Tibial nerve (tissue), 3 donors: ENCODE measurements at regions not wholly inside any gene's neighbourhood (a gene's known extent, or its start where the extent isn't known, plus 50 kb on each side); places are given as distances from the start of the nearest gene placed in this dataset.

ENCODE experiments used
- POLR2A ChIP-seq, 2 donors: fragments of 450-650 bp; IDR thresholded peaks; one replicate each; pipeline ENCODE4 v1.6.1; 2017; ENCODE audit warnings: antibody characterized with exemption in 2 of 2, mild to moderate bottlenecking in 2 of 2, moderate library complexity in 2 of 2
- TF ChIP-seq, protein P1 (sequence below), 5 experiments: fragments of 200-600 bp in 3 of 5; fragments of 450-650 bp in 2 of 5; sonication (generic) in 3 of 5; IDR thresholded peaks; one replicate each; pipeline ENCODE4 v1.5.1; 2016 to 2019; ENCODE audit warnings: antibody characterized with exemption in 5 of 5, mild to moderate bottlenecking in 3 of 5, moderate library complexity in 2 of 5

DNA sequence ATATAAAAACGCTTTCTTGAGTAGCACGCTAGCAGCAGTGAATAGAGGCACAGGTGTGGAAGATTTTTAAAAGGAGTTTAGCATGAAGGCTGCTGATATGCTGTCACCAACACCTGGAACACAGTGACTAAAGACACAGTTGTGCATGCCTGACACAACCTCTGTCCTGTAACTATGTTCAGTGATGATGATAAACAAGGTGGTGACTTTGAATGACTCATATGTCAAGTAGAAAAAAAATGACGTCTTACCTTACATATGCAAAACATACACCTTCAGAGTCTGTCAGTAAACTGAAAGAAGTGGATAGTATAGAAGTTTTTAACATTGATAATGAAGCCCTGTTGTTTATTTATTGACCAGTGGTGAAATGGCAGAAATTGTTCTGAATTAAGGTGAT lies 66.2 kb upstream of the ADCY2 start:
- TF ChIP-seq, protein P1, sequence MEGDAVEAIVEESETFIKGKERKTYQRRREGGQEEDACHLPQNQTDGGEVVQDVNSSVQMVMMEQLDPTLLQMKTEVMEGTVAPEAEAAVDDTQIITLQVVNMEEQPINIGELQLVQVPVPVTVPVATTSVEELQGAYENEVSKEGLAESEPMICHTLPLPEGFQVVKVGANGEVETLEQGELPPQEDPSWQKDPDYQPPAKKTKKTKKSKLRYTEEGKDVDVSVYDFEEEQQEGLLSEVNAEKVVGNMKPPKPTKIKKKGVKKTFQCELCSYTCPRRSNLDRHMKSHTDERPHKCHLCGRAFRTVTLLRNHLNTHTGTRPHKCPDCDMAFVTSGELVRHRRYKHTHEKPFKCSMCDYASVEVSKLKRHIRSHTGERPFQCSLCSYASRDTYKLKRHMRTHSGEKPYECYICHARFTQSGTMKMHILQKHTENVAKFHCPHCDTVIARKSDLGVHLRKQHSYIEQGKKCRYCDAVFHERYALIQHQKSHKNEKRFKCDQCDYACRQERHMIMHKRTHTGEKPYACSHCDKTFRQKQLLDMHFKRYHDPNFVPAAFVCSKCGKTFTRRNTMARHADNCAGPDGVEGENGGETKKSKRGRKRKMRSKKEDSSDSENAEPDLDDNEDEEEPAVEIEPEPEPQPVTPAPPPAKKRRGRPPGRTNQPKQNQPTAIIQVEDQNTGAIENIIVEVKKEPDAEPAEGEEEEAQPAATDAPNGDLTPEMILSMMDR (IDR thresholded peaks at IDR 0.05) = no peak
- no peak for TF ChIP-seq POLR2A (IDR thresholded peaks at IDR 0.05)
